ENCODE measurements at regions not wholly inside any gene's neighbourhood (a gene's known extent, or its start where the extent isn't known, plus 50 kb on each side); places are given as distances from the start of the nearest gene placed in this dataset.

DNA sequence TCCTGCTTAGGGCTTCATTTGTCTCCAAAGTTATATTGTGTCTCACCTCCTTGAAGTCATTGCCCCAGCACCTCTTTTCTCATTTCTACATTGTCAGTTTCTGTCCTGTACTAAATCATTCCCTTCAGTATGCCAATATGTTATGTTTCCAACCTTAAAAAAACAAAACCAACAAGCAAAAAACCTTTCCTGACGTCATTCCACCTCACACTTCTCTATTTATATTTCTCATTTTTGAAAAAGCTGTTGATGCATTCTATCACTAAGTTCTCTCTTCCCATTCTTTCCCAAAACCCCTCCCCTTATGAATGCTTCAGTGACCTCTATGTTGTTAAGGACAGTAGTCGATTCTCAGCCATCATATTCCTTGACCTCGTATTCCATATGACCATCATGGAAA lies 98.7 kb upstream of the ARHGAP24 start:
- Histone ChIP-seq H3K9me3 (ENCODE audit: low read depth, low read length, poor library complexity, severe bottlenecking) (no peaks in the 10 kb centered on the region), H3K27me3 (replicated peaks; ENCODE audit: insufficient read depth, low read depth, low read length, poor library complexity) (no peaks in the 10 kb centered on the region), H3K27ac (ENCODE audit: low read depth, low read length, poor library complexity, severe bottlenecking) (no peak overlapping the region), H3K36me3 (ENCODE audit: insufficient read depth, low read length, poor library complexity, severe bottlenecking) (no peaks in the 10 kb centered on the region), H3K4me1 (ENCODE audit: insufficient read depth, low read length, poor library complexity, severe bottlenecking) (no peaks in the 10 kb centered on the region), H3K4me3 (ENCODE audit: low read depth, low read length, poor library complexity, severe bottlenecking) (no peak overlapping the region)
- DNase-seq (ENCODE audit: low spot score): no peak
- POLR2A ChIA-PET (ENCODE audit: low non-redundant PET): no interaction called here
- CTCF ChIA-PET: no interaction called here
- no peak for TF ChIP-seq EZH2 (IDR thresholded peaks at IDR 0.05; ENCODE audit: borderline replicate concordance, low read depth, low read length, poor library complexity, severe bottlenecking)
- TF ChIP-seq, protein P1, sequence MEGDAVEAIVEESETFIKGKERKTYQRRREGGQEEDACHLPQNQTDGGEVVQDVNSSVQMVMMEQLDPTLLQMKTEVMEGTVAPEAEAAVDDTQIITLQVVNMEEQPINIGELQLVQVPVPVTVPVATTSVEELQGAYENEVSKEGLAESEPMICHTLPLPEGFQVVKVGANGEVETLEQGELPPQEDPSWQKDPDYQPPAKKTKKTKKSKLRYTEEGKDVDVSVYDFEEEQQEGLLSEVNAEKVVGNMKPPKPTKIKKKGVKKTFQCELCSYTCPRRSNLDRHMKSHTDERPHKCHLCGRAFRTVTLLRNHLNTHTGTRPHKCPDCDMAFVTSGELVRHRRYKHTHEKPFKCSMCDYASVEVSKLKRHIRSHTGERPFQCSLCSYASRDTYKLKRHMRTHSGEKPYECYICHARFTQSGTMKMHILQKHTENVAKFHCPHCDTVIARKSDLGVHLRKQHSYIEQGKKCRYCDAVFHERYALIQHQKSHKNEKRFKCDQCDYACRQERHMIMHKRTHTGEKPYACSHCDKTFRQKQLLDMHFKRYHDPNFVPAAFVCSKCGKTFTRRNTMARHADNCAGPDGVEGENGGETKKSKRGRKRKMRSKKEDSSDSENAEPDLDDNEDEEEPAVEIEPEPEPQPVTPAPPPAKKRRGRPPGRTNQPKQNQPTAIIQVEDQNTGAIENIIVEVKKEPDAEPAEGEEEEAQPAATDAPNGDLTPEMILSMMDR (conservative IDR thresholded peaks at IDR 0.05; ENCODE audit: low read depth, low read length): no peak
- BruUV-seq (replicated peaks): no TSS peak
- intact Hi-C loops (cut with micrococcal nuclease; ENCODE audit: unreplicated experiment): loop anchor here (10.0 kb wide), 2 partner anchors 291 to 369 kb away; no protein-coding TSS in a partner anchor

DNA sequence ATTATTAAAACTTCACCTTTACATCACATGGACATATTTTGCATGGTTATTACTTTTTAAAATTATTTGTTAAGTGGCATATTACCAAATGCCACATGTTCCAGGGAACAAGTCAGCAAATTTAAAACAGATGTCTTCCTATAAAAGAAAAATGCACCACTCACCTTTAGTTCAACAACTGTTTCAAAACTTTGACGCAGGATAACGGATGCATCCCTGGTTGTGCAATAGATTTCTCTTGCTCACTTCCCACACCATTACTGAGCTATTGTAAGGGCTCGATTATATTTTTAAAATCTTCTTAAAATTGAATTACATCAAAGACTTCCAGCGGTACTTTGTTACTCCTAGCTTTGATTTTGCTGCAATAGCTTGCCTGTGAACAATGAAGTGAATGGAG lies 93.0 kb upstream of the ARHGAP24 start:
- intact Hi-C loops (cut with micrococcal nuclease; ENCODE audit: unreplicated experiment): no loop called here
- POLR2A ChIA-PET (ENCODE audit: low non-redundant PET): no interaction called here

DNA sequence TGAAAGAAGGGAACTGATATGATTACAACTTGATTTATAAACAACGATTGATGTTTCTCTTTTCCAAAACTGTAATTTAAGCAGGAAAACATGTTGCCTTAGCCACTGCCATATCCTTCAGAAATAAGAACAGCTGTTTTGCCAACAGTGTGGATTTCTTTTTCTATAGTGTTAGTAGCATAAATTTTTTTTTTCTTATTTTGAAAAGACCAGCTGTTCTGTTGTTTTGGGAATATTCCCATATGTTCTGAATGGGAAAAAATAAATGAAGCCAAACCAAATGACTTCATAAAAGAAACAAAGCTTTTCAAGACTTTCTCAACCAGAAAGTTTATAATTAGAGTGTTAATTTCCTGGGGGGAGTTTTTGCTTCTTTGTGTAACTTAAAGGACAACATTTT lies 83.9 kb upstream of the ARHGAP24 start:
- no peak overlapping the region for H3K27ac ChIP-seq (ENCODE audit: low read depth, low read length, poor library complexity, severe bottlenecking)
- no TSS peak for BruUV-seq (replicated peaks)
- POLR2A ChIA-PET (ENCODE audit: low non-redundant PET): no interaction called here
- CTCF ChIA-PET: no interaction called here
- TF ChIP-seq, protein P1 (conservative IDR thresholded peaks at IDR 0.05; ENCODE audit: low read depth, low read length): no peak
- no peak for TF ChIP-seq EZH2 (IDR thresholded peaks at IDR 0.05; ENCODE audit: borderline replicate concordance, low read depth, low read length, poor library complexity, severe bottlenecking)
- no peaks in the 10 kb centered on the region for H3K4me1 ChIP-seq (ENCODE audit: insufficient read depth, low read length, poor library complexity, severe bottlenecking)
- H3K4me3 ChIP-seq (ENCODE audit: low read depth, low read length, poor library complexity, severe bottlenecking): no peak overlapping the region
- no peak for DNase-seq (ENCODE audit: low spot score)
- H3K36me3 ChIP-seq (ENCODE audit: insufficient read depth, low read length, poor library complexity, severe bottlenecking): no peaks in the 10 kb centered on the region
- no peaks in the 10 kb centered on the region for H3K27me3 ChIP-seq (replicated peaks; ENCODE audit: insufficient read depth, low read depth, low read length, poor library complexity)
- intact Hi-C loops (cut with micrococcal nuclease; ENCODE audit: unreplicated experiment): no loop called here
- H3K9me3 ChIP-seq (ENCODE audit: low read depth, low read length, poor library complexity, severe bottlenecking): no peaks in the 10 kb centered on the region

More for the DNA sequence above, 93.0 kb upstream of the ARHGAP24 start:
- Histone ChIP-seq H3K27me3 (replicated peaks; ENCODE audit: insufficient read depth, low read depth, low read length, poor library complexity) (no peaks in the 10 kb centered on the region), H3K4me3 (ENCODE audit: low read depth, low read length, poor library complexity, severe bottlenecking) (no peak overlapping the region), H3K9me3 (ENCODE audit: low read depth, low read length, poor library complexity, severe bottlenecking) (no peaks in the 10 kb centered on the region), H3K36me3 (ENCODE audit: insufficient read depth, low read length, poor library complexity, severe bottlenecking) (no peaks in the 10 kb centered on the region), H3K4me1 (ENCODE audit: insufficient read depth, low read length, poor library complexity, severe bottlenecking) (no peaks in the 10 kb centered on the region), H3K27ac (ENCODE audit: low read depth, low read length, poor library complexity, severe bottlenecking) (no peak overlapping the region)
- BruUV-seq (replicated peaks): no TSS peak
- CTCF ChIA-PET: no interaction called here
- DNase-seq (ENCODE audit: low spot score): no peak
- TF ChIP-seq EZH2 (IDR thresholded peaks at IDR 0.05; ENCODE audit: borderline replicate concordance, low read depth, low read length, poor library complexity, severe bottlenecking): no peak
- TF ChIP-seq, protein P1 (conservative IDR thresholded peaks at IDR 0.05; ENCODE audit: low read depth, low read length): no peak
